H7 (cell line): ENCODE measurements at regions not wholly inside any gene's neighbourhood (a gene's known extent, or its start where the extent isn't known, plus 50 kb on each side); places are given as distances from the start of the nearest gene placed in this dataset.
"Not testable (repeated sequence)": the region's sequence is repeated elsewhere in the genome, so short reads cannot be mapped to it uniquely, and the experiment has no call there.

Experiments used
- DNase-seq: peaks from one replicate; pipeline ENCODE4 v3.0.0; 2012
- H3K27me3 ChIP-seq: 2 replicates; pipeline ENCODE4 v1.6.0; 2011; ENCODE audit warnings: mild to moderate bottlenecking, low read length; ENCODE audit not compliant: control insufficient read depth, insufficient read depth
- H3K36me3 ChIP-seq: replicated peaks from 2 replicates; pipeline ENCODE4 v1.5.1; 2011; ENCODE audit warnings: low read length; ENCODE audit not compliant: control insufficient read depth, insufficient read depth
- H3K4me3 ChIP-seq: 2 replicates; pipeline ENCODE4 v1.5.1; 2011; ENCODE audit warnings: low read depth, mild to moderate bottlenecking, control low read depth, low read length, moderate library complexity; ENCODE audit not compliant: insufficient read depth

GRCh38 chr17:13659051-13659450 lies 57.3 kb upstream of the HS3ST3A1 start:
- not testable (repeated sequence) for DNase-seq, H3K4me3 ChIP-seq, H3K36me3 ChIP-seq, H3K27me3 ChIP-seq

GRCh38 chr17:13665872-13666635 lies 64.3 kb upstream of the HS3ST3A1 start:
- DNase-seq = no peak
- Histone ChIP-seq H3K27me3 (no peaks in the 10 kb centered on the region), H3K36me3 (no peaks in the 10 kb centered on the region), H3K4me3 (no peak overlapping the region)

GRCh38 chr17:13671341-13671740 lies 69.6 kb upstream of the HS3ST3A1 start:
- no peak for DNase-seq
- Histone ChIP-seq H3K27me3 (no peaks in the 10 kb centered on the region), H3K36me3 (no peaks in the 10 kb centered on the region)

GRCh38 chr17:13671771-13672170 lies 70.0 kb upstream of the HS3ST3A1 start:
- Histone ChIP-seq H3K36me3 (no peaks in the 10 kb centered on the region), H3K4me3 (no peak overlapping the region), H3K27me3 (no peaks in the 10 kb centered on the region)
- peak; percentile 29 for DNase-seq

More at GRCh38 chr17:13671341-13671740, 69.6 kb upstream of the HS3ST3A1 start:
- no peak overlapping the region for H3K4me3 ChIP-seq

- Histone ChIP-seq H3K27me3 (no peaks in the 10 kb centered on the region), H3K36me3 (no peaks in the 10 kb centered on the region), H3K4me3 (no peak overlapping the region)
- no peak for DNase-seq
Measured at GRCh38 chr17:13678361-13678760, 76.6 kb upstream of the HS3ST3A1 start.

- H3K4me3 ChIP-seq = no peak overlapping the region
- H3K27me3 ChIP-seq = no peaks in the 10 kb centered on the region
- no peaks in the 10 kb centered on the region for H3K36me3 ChIP-seq
- no peak for DNase-seq
Measured at GRCh38 chr17:13678841-13679240, 77.1 kb upstream of the HS3ST3A1 start.

- H3K4me3 ChIP-seq = no peak overlapping the region
- no peaks in the 10 kb centered on the region for H3K27me3 ChIP-seq
- no peaks in the 10 kb centered on the region for H3K36me3 ChIP-seq
- DNase-seq = no peak
Measured at GRCh38 chr17:13688716-13689115, 87.0 kb upstream of the HS3ST3A1 start.

- no peak for DNase-seq
- Histone ChIP-seq H3K4me3 (no peak overlapping the region), H3K36me3 (no peaks in the 10 kb centered on the region), H3K27me3 (no peaks in the 10 kb centered on the region)
Measured at GRCh38 chr17:13690806-13691205, 89.1 kb upstream of the HS3ST3A1 start.

GRCh38 chr17:13694934-13695333 lies 93.2 kb upstream of the HS3ST3A1 start:
- no peaks in the 10 kb centered on the region for H3K36me3 ChIP-seq
- DNase-seq = no peak
- H3K4me3 ChIP-seq = no peak overlapping the region
- no peaks in the 10 kb centered on the region for H3K27me3 ChIP-seq

- H3K27me3 ChIP-seq = no peaks in the 10 kb centered on the region
- H3K4me3 ChIP-seq = no peak overlapping the region
- no peak for DNase-seq
- no peaks in the 10 kb centered on the region for H3K36me3 ChIP-seq
Measured at GRCh38 chr17:13698832-13699231, 97.1 kb upstream of the HS3ST3A1 start.

GRCh38 chr17:13699261-13699660 lies 97.5 kb upstream of the HS3ST3A1 start:
- no peak for DNase-seq
- no peaks in the 10 kb centered on the region for H3K27me3 ChIP-seq
- no peak overlapping the region for H3K4me3 ChIP-seq
- H3K36me3 ChIP-seq = no peaks in the 10 kb centered on the region

- Histone ChIP-seq H3K27me3 (no peaks in the 10 kb centered on the region), H3K36me3 (no peaks in the 10 kb centered on the region), H3K4me3 (no peak overlapping the region)
- DNase-seq = no peak
Measured at GRCh38 chr17:13702266-13702665, 100.5 kb upstream of the HS3ST3A1 start.

GRCh38 chr17:13704333-13704732 lies 102.6 kb upstream of the HS3ST3A1 start:
- H3K4me3 ChIP-seq = no peak overlapping the region
- no peaks in the 10 kb centered on the region for H3K27me3 ChIP-seq
- no peak for DNase-seq
- no peaks in the 10 kb centered on the region for H3K36me3 ChIP-seq

- DNase-seq = no peak
- Histone ChIP-seq H3K36me3 (no peaks in the 10 kb centered on the region), H3K27me3 (no peaks in the 10 kb centered on the region), H3K4me3 (no peak overlapping the region)
Measured at GRCh38 chr17:13705221-13705620, 103.5 kb upstream of the HS3ST3A1 start.

GRCh38 chr17:13721705-13722104 lies 120.0 kb upstream of the HS3ST3A1 start:
- H3K27me3 ChIP-seq = no peaks in the 10 kb centered on the region
- no peaks in the 10 kb centered on the region for H3K36me3 ChIP-seq
- DNase-seq = no peak
- H3K4me3 ChIP-seq = no peak overlapping the region
